ENCODE measurements at regions not wholly inside any gene's neighbourhood (a gene's known extent, or its start where the extent isn't known, plus 50 kb on each side); places are given as distances from the start of the nearest gene placed in this dataset.

DNA sequence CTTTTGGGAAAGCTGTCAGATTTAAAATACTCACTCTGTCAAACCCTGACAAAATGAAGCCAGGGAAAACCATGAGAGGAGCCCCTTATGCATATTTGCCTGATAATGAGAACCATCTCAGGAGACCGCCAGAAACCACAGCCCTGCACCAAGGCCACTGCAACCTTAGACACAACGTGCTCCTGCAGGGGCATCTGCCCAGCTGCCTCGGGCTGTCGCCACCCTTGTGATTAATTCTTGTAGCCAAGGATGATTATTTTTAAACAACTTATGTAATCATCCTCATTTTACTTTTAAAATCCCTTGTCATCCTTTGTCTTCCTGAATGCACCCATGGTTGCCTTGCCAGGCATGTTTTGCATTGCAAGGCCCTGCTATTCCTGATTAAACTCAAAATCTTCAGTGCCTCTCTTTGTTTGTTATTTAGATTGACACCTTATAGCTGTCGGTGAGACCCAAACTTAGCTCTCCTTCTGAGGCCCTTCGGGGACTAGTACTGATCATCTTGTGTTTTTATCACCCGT is 766.4 kb upstream of the TMEM132C start:
- TF ChIP-seq, protein P1, sequence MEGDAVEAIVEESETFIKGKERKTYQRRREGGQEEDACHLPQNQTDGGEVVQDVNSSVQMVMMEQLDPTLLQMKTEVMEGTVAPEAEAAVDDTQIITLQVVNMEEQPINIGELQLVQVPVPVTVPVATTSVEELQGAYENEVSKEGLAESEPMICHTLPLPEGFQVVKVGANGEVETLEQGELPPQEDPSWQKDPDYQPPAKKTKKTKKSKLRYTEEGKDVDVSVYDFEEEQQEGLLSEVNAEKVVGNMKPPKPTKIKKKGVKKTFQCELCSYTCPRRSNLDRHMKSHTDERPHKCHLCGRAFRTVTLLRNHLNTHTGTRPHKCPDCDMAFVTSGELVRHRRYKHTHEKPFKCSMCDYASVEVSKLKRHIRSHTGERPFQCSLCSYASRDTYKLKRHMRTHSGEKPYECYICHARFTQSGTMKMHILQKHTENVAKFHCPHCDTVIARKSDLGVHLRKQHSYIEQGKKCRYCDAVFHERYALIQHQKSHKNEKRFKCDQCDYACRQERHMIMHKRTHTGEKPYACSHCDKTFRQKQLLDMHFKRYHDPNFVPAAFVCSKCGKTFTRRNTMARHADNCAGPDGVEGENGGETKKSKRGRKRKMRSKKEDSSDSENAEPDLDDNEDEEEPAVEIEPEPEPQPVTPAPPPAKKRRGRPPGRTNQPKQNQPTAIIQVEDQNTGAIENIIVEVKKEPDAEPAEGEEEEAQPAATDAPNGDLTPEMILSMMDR (IDR thresholded peaks at IDR 0.05): no peak
- no peak for TF ChIP-seq POLR2A (IDR thresholded peaks at IDR 0.05)
